Activated CD8-positive, alpha-beta T cell treated with anti-CD3 and anti-CD28 coated beads for 36 hours (primary cell): ENCODE measurements at regions not wholly inside any gene's neighbourhood (a gene's known extent, or its start where the extent isn't known, plus 50 kb on each side); places are given as distances from the start of the nearest gene placed in this dataset.
"Not testable (repeated sequence)": the region's sequence is repeated elsewhere in the genome, so short reads cannot be mapped to it uniquely, and the experiment has no call there.

Experiments
- ATAC-seq: fragments of 200-7000 bp; cut with Tn5 transposase; one replicate; pipeline ENCODE4 v1.10.0; 2021; ENCODE audit warnings: mild to moderate bottlenecking, moderate library complexity
- CTCF ChIA-PET: fragments of 350-600 bp; sonication (Branson Sonifier 250); formaldehyde crosslinking; loops from one replicate; lab custom pipeline; 2021; ENCODE audit warnings: antibody characterized with exemption; lab: Charles Lee
- POLR2A ChIA-PET: fragments of 350-600 bp; sonication (Branson Sonifier 250); formaldehyde crosslinking; loops from one replicate; lab custom pipeline; 2021; ENCODE audit warnings: antibody characterized with exemption; lab: Charles Lee
- DNase-seq: peaks from one replicate; pipeline ENCODE4 v3.0.0-alpha.2; 2020
- H3K27ac Mint-ChIP-seq: one replicate; pipeline ENCODE4 v1.8.0; 2021; ENCODE audit warnings: mild to moderate bottlenecking, mixed read lengths
- H3K27me3 Mint-ChIP-seq: one replicate; pipeline ENCODE4 v1.8.0; 2021; ENCODE audit warnings: mixed read lengths
- H3K36me3 Mint-ChIP-seq: one replicate; pipeline ENCODE4 v1.8.0; 2021; ENCODE audit warnings: low read depth, mixed read lengths
- H3K4me1 Mint-ChIP-seq: one replicate; pipeline ENCODE4 v1.8.0; 2021; ENCODE audit warnings: low read depth, mixed read lengths
- H3K4me3 Mint-ChIP-seq: one replicate; pipeline ENCODE4 v1.8.0; 2021; ENCODE audit warnings: mild to moderate bottlenecking, moderate library complexity, mixed read lengths
- H3K9me3 Mint-ChIP-seq: one replicate; pipeline ENCODE4 v1.8.0; 2021; ENCODE audit warnings: mixed read lengths
- intact Hi-C: fragments of 100-400 bp; cut with micrococcal nuclease; formaldehyde crosslinking; loops from one replicate; pipeline ENCODE4 v1.10.0; 2022

- POLR2A ChIA-PET, intact Hi-C loops, H3K9me3 Mint-ChIP-seq, H3K4me3 Mint-ChIP-seq, DNase-seq, CTCF ChIA-PET, ATAC-seq, H3K27ac Mint-ChIP-seq, H3K4me1 Mint-ChIP-seq, H3K36me3 Mint-ChIP-seq, H3K27me3 Mint-ChIP-seq: not testable (repeated sequence)
Observed at GRCh38 chr10:42233461-42234206, 404.7 kb downstream of the ZNF33B start.

GRCh38 chr10:42232955-42233354 lies 405.4 kb downstream of the ZNF33B start:
- H3K4me1 Mint-ChIP-seq, POLR2A ChIA-PET, intact Hi-C loops, H3K9me3 Mint-ChIP-seq, H3K27ac Mint-ChIP-seq, H3K4me3 Mint-ChIP-seq, CTCF ChIA-PET, DNase-seq, H3K27me3 Mint-ChIP-seq, ATAC-seq, H3K36me3 Mint-ChIP-seq: not testable (repeated sequence)

DNA sequence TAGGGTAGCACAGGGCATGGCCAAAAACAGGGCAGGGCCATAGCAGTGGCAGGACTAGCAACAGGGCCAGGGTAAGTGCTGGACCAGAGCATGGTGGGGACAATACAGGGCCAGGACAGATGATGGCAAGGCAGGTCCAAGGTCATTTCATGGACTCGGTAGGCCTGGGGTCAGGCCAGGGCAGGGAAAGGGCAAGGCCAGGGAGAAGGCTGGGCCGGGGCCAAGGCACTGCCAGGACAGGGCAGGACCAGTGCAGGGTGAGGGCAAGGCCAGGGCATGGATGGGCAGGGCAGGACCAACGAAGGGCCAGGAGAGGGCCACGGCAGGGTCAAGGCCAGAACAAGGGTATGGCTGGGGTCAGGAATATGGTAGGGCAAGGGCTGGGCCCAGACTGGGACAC lies 407.6 kb downstream of the ZNF33B start:
- CTCF ChIA-PET, POLR2A ChIA-PET, intact Hi-C loops: not testable (repeated sequence)

GRCh38 chr10:42230115-42230514 lies 408.3 kb downstream of the ZNF33B start:
- H3K4me3 Mint-ChIP-seq, CTCF ChIA-PET, H3K27me3 Mint-ChIP-seq, DNase-seq, ATAC-seq, POLR2A ChIA-PET, intact Hi-C loops, H3K4me1 Mint-ChIP-seq, H3K27ac Mint-ChIP-seq, H3K36me3 Mint-ChIP-seq: not testable (repeated sequence)
- peaks cover 24% of the 10 kb centered on the region for H3K9me3 Mint-ChIP-seq

More for the DNA sequence above, 407.6 kb downstream of the ZNF33B start:
- peaks cover 24% of the 10 kb centered on the region for H3K9me3 Mint-ChIP-seq
- not testable (repeated sequence) for H3K36me3 Mint-ChIP-seq, H3K4me1 Mint-ChIP-seq, ATAC-seq, H3K4me3 Mint-ChIP-seq, DNase-seq, H3K27ac Mint-ChIP-seq, H3K27me3 Mint-ChIP-seq

DNA sequence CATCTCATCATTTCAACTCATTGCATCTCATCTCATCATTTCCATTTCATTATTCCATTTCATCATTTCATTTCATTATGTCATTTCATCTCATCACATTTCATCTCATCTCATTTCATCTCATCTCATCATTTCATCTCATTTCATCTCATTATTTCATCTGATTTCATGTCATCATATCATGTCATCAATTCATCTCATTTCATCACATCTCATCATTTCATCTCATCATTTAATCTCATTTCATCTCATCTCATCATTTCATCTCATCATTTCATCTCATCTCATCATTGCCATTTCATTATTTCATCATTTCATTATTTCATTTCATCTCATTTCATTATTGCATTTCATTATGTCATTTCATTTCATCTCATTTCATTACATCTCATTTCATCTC lies 410.5 kb downstream of the ZNF33B start:
- POLR2A ChIA-PET, ATAC-seq: not testable (repeated sequence)

GRCh38 chr10:42193588-42193987 lies 444.8 kb downstream of the ZNF33B start:
- H3K27me3 Mint-ChIP-seq, intact Hi-C loops, H3K36me3 Mint-ChIP-seq, H3K9me3 Mint-ChIP-seq, H3K4me1 Mint-ChIP-seq, DNase-seq, H3K4me3 Mint-ChIP-seq, POLR2A ChIA-PET, CTCF ChIA-PET, ATAC-seq, H3K27ac Mint-ChIP-seq: not testable (repeated sequence)

More for the DNA sequence above, 410.5 kb downstream of the ZNF33B start:
- CTCF ChIA-PET, H3K36me3 Mint-ChIP-seq, DNase-seq, H3K4me1 Mint-ChIP-seq, H3K27me3 Mint-ChIP-seq, H3K4me3 Mint-ChIP-seq, intact Hi-C loops, H3K27ac Mint-ChIP-seq: not testable (repeated sequence)
- peaks cover 24% of the 10 kb centered on the region for H3K9me3 Mint-ChIP-seq

DNA sequence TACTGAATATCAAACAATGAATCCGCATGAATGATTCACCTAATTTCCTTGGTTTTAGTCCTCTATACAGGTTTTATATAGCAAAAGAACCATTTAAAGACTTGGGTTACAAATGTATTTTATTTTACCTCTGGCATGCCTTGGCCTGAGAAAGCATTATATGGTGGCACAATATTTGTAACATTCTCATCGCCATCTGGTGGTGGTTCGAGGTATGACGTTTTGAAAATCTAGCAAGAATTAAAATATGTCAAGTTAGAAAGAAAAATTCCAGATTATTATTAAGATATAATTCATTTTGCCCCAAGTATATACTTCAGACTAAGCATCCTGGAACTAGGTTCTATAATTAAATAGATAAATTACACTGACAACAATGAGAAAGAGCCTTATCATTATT lies 445.9 kb downstream of the ZNF33B start:
- not testable (repeated sequence) for H3K4me1 Mint-ChIP-seq, H3K9me3 Mint-ChIP-seq
- peak; percentile 53 for DNase-seq

GRCh38 chr10:42187501-42188195 lies 450.7 kb downstream of the ZNF33B start:
- H3K27me3 Mint-ChIP-seq, POLR2A ChIA-PET, H3K4me3 Mint-ChIP-seq, ATAC-seq, CTCF ChIA-PET, intact Hi-C loops, H3K27ac Mint-ChIP-seq, H3K4me1 Mint-ChIP-seq, H3K36me3 Mint-ChIP-seq, DNase-seq, H3K9me3 Mint-ChIP-seq: not testable (repeated sequence)

More for the DNA sequence above, 445.9 kb downstream of the ZNF33B start:
- POLR2A ChIA-PET, intact Hi-C loops, H3K4me3 Mint-ChIP-seq, ATAC-seq, H3K36me3 Mint-ChIP-seq, CTCF ChIA-PET, H3K27ac Mint-ChIP-seq, H3K27me3 Mint-ChIP-seq: not testable (repeated sequence)
